Stimulated activated CD4-positive, alpha-beta T cell treated with anti-CD3 and anti-CD28 coated beads, Interleukin-15, amount 100 ng/mL, for 24 hours (primary cell): ENCODE measurements at regions not wholly inside any gene's neighbourhood (a gene's known extent, or its start where the extent isn't known, plus 50 kb on each side); places are given as distances from the start of the nearest gene placed in this dataset.
"Not testable (repeated sequence)": the region's sequence is repeated elsewhere in the genome, so short reads cannot be mapped to it uniquely, and the experiment has no call there.

ENCODE experiments used
- DNase-seq: peaks from one replicate; pipeline ENCODE4 v3.0.0-alpha.2; 2020

- DNase-seq, result no peak
These were observed 690.4 kb downstream of the RNF144A start for GRCh38 chr2:7607441-7608173.

DNA sequence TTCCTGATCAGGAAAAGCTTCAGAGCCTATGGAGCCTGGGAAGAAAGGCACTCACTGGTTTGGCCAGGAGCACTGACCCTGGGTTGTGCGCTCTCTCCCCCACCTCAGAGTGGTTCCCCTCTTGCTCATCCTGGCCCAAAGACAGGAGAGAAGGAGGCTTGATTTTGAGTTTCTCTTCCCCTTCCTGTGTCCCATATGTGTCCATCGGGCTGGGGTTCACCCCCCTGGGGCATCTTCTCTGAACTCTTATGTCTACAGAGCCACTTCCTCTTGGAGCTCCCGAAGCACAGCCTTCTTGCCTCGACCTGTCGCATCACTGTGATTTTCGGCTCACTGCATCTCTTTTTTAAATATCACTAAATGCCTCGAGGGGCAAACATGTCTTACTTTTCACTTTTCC is 692.3 kb downstream of the RNF144A start:
- no peak for DNase-seq

- no peak for DNase-seq
These were observed 692.8 kb downstream of the RNF144A start for GRCh38 chr2:7609974-7610373.

- no peak for DNase-seq
These were observed 694.5 kb downstream of the RNF144A start for GRCh38 chr2:7611750-7612149.

DNA sequence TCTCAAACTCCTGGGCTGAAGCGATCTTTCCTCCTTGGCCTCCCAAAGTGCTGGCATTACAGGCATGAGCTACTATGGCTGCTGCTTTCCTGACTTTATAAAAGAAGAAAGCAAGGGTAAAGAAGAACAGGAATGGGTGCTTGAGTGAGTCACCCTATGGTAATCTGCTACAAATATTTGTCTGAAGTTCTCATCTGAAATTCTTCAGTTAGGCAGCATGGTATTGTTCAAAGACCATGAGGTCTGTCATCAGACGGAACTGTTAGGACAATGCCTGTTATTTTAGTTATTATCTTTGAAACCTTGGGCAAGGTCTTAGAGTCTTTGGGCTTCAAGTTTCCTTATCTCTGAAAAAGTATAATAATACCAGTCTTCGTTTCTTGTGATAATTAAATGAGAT is 695.8 kb downstream of the RNF144A start:
- no peak for DNase-seq

DNA sequence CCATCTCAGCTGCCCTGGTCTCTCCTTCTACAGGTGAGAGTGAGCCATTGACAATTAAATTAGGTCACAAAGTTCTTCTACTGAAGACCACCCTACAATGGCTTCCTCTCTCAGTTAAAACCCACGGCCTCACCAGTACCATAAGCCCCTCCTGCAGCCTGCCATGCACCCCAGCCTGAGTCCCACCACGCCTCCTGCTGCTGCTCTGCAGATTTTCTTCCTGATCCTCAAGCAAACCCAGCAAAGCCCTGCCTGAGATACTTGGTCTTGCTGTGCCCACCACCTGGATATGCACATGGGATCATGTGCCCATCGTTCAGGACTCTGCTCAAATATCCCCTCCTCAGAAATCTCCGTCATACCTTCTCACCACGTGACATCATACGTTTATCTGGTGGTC is 696.6 kb downstream of the RNF144A start:
- no peak for DNase-seq

- no peak for DNase-seq
These were observed 700.8 kb downstream of the RNF144A start for GRCh38 chr2:7618031-7618430.

DNA sequence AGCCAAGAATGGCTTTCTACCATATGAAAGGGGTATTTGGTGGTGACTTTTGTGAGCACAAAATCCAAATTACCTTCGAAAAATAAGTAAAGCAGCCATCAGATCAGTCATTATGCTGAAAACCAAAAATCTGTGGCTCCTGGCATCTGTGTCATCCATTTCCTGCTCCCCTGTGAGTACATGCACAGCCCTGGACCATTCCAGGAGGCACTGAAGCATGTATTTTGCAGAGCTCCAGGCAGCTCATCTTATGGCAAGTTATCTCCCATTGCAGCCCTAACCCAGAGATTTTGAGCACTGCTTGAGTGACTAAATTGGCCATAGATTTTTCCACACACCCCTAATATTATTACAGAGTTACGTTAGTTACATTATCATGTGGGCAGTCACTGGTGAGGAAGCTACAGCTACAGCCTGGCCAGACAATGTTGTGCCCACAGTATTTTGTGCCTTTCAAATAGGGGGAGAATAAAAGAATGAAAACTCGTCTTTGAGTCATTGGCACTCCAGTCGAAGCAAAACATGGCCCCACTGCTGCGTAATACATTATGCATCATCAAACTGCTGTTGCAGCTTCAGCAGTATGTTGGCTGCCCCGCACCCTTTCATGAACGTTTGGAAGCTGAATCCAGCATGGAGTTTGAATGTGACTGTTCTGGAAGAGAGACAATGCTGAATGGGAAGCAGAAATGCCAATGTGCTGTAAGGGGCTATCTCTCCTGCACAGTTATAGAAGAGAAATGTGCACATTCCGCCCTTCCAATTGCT is 702.2 kb downstream of the RNF144A start:
- no peak for DNase-seq

DNA sequence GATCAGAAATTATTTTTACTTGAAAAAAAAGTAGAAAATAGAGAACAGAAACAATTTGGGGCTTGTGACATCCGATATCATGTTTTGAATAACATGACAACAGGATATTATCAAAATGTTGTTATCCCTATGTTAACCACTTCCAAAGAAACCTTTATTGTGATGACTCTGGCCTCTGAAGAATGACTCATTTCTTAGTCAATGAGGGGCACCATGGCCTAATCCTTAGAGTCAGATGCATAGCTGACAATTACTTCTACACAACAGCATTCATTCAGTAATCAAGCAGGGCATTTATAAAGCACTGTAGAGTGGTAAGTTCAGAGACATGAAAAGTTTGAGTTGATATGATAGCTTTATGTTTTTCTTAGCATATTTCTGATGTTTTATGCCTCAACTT is 703.0 kb downstream of the RNF144A start:
- DNase-seq, result no peak

GRCh38 chr2:7621018-7621814 is 704.0 kb downstream of the RNF144A start:
- no peak for DNase-seq

GRCh38 chr2:7625392-7626138 is 708.4 kb downstream of the RNF144A start:
- no peak for DNase-seq

DNA sequence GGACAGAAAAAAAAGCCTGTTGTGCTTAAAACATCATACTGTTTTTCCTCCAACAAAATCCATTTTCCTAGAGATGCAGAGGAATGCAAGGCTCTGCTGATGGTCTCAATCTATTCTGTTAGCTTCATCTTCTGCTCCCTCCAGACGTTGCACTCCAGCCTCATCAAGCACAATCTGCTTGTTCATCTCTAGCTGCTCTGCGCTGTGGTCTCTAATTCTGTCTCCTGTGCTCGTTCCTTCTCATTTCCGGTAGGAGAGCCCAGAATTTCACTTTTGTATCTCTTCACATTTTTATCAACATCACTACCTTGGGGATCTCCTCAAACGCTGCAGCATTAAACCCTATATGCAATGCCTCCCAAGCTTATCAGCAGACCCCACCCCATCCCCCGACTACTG is 708.9 kb downstream of the RNF144A start:
- DNase-seq, result no peak

GRCh38 chr2:7627583-7627982 is 710.4 kb downstream of the RNF144A start:
- no peak for DNase-seq

GRCh38 chr2:7632420-7632819 is 715.2 kb downstream of the RNF144A start:
- DNase-seq, result no peak

- DNase-seq, result no peak
These were observed 716.4 kb downstream of the RNF144A start for GRCh38 chr2:7633566-7634153.

DNA sequence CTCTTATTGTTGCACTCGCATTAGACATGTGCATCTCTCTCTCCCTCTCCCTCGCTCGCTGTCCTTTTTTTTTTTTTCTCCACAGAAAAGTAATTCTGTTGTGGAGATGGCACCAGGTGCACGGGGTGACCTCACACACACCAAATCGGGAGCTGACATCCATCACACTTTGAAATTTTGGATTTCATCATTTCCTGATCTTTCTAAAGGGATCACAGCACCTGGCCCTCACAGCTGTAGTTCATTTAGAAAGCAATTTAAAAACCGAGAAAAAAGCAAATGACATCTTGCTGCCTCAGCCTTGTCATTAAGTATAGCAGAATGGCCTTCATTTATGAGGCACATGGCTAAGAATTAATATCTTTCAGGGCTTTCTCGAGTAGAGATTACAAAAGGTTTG is 717.2 kb downstream of the RNF144A start:
- no peak for DNase-seq

DNA sequence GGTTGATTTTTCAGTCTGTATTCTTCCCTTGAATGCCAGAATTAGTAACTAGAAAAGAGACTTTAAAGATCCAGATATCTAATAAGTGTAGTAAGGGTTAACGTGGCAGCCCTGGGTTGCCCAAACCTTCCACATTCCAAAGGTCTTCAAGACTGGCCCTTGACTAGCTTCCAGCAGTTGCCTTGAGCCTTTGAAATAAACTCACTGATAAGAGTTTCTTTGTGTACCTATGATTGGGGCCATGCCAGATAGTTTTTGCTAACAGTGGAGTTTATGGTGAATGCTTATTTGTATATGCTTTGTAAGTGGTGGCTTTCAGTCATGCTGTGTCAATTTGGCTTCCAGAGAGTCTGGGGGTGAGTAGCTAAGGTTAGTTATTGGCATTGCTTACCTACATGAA is 722.3 kb downstream of the RNF144A start:
- no peak for DNase-seq

DNA sequence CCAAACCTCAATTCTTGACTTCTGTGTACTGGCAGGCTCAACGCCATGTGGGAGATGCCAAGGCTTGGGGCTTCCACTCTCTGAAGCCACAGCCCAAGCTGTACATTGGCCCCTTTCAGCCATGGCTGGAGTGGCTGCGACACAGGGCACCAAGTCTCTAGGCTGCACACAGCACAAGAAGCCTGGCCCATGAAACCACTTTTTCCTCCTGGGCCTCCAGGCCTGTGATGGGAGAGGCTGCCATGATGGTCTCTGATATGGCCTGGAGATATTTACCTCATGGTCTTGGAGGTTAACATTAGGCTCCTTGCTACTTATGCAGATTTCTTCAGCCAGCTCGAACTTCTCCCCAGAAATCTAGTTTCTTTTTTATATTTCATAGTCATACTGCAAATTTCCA is 724.1 kb downstream of the RNF144A start:
- not testable (repeated sequence) for DNase-seq

DNA sequence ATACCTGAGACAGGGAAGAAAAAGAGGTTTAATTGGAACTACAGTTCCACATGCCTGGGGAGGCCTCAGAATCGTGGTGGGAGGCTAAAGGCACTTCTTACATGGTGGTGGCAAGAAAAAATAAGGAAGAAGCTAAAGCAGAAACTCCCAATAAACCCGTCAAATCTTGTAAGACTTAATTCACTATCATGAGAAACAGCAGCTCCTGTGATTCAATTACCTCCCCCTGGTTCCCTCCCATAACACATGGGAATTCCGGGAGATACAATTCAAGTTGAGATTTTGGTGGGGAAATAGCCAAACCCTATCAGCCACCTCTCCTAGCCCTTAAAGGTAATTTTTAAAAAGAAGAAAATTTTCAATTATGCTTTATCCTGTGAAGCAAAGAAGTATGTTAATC is 728.8 kb downstream of the RNF144A start:
- DNase-seq, result no peak

GRCh38 chr2:7646661-7647060 is 729.4 kb downstream of the RNF144A start:
- no peak for DNase-seq

- no peak for DNase-seq
These were observed 731.1 kb downstream of the RNF144A start for GRCh38 chr2:7648221-7648795.
